Body of pancreas (tissue), 4 donors: ENCODE measurements at regions not wholly inside any gene's neighbourhood (a gene's known extent, or its start where the extent isn't known, plus 50 kb on each side); places are given as distances from the start of the nearest gene placed in this dataset.

Source experiments
- ATAC-seq: fragments of 150-250 bp; one replicate; pipeline ENCODE4 v1.9.1; 2016
- DNase-seq, 4 donors: peaks; one replicate each; pipeline ENCODE4 v3.0.0-alpha.2; 2019
- H3K27ac ChIP-seq, 4 donors: fragments of 200-600 bp; sonication (generic); 1 replicate in 3 of 4; 2 replicates in 1 of 4; pipeline versions ENCODE4 v1.5.1 to v1.6.1; 2016 to 2019; ENCODE audit warnings: mild to moderate bottlenecking in 1 of 4, mixed read lengths in 1 of 4, moderate library complexity in 1 of 4
- H3K27me3 ChIP-seq, 2 donors: fragments of 200-600 bp; sonication (generic); one replicate each; pipeline ENCODE4 v1.6.0; 2016; ENCODE audit warnings: mild to moderate bottlenecking in 1 of 2
- H3K36me3 ChIP-seq, 2 donors: fragments of 200-600 bp; sonication (generic); replicated peaks in 1 of 2; 2 replicates each; pipeline ENCODE4 v1.5.1; 2016; ENCODE audit warnings: low read depth in 2 of 2; ENCODE audit not compliant: insufficient read depth in 1 of 2
- H3K4me1 ChIP-seq: fragments of 200-600 bp; sonication (generic); one replicate; pipeline ENCODE4 v1.6.0; 2016
- H3K4me3 ChIP-seq, 2 donors: fragments of 200-600 bp; sonication (generic); 1 replicate in 1 of 2; 2 replicates in 1 of 2; pipeline ENCODE4 v1.5.1; 2016 to 2019
- H3K9me3 ChIP-seq, 3 donors: fragments of 200-600 bp; sonication (generic); 1 replicate in 2 of 3; 2 replicates in 1 of 3; pipeline ENCODE4 v1.5.1; 2016
- CTCF ChIP-seq, 7 experiments: fragments of 450-650 bp in 4 of 7; fragments of 200-600 bp in 3 of 7; sonication (generic) in 3 of 7; IDR thresholded peaks; one replicate each; pipeline ENCODE4 v1.5.1; 2016 to 2019; ENCODE audit warnings: antibody characterized with exemption in 7 of 7
- POLR2A ChIP-seq, 3 donors: fragments of 450-650 bp; IDR thresholded peaks; one replicate each; pipeline ENCODE4 v1.6.1; 2016; ENCODE audit warnings: antibody characterized with exemption in 3 of 3, mild to moderate bottlenecking in 2 of 3
- WGBS, 2 donors: methylation state at CpG; one replicate each; pipeline ENCODE4 v1.1.5; 2017; 5-methylcytosine and 5-hydroxymethylcytosine counted together
- intact Hi-C: fragments of 100-400 bp; cut with DNase I; formaldehyde crosslinking; loops from one replicate; pipeline ENCODE4 v1.15.1; 2023

GRCh38 chr11:95490625-95491024 lies 259.6 kb upstream of the SESN3 start:
- Histone ChIP-seq H3K27ac (no peak overlapping the region), H3K9me3 (peaks cover 0 to 8% (median 0%) of the 10 kb centered on the region in 3 donors), H3K36me3 (no peaks in the 10 kb centered on the region), H3K4me1 (no peaks in the 10 kb centered on the region), H3K4me3 (no peak overlapping the region), H3K27me3 (no peaks in the 10 kb centered on the region)
- DNase-seq (no peak), ATAC-seq (no peak)
- intact Hi-C loops = no loop called here
- 34 to 42% methylated on average over 1 of the region's 1 CpG for WGBS, 2 donors
- TF ChIP-seq CTCF (IDR thresholded peaks at IDR 0.05) (no peak), POLR2A (IDR thresholded peaks at IDR 0.05) (no peak)

GRCh38 chr11:95487938-95488337 lies 256.9 kb upstream of the SESN3 start:
- no peak overlapping the region for H3K4me3 ChIP-seq
- no peak overlapping the region for H3K27ac ChIP-seq
- 14 to 23% methylated on average over 5 of the region's 5 CpGs for WGBS, 2 donors
- no peak for DNase-seq
- H3K27me3 ChIP-seq = no peaks in the 10 kb centered on the region
- ATAC-seq = no peak
- no peaks in the 10 kb centered on the region for H3K4me1 ChIP-seq
- TF ChIP-seq POLR2A (IDR thresholded peaks at IDR 0.05) = no peak
- TF ChIP-seq CTCF (IDR thresholded peaks at IDR 0.05) = no peak
- intact Hi-C loops = no loop called here
- H3K36me3 ChIP-seq = no peaks in the 10 kb centered on the region
- H3K9me3 ChIP-seq = peaks cover 0 to 8% (median 0%) of the 10 kb centered on the region in 3 donors

DNA sequence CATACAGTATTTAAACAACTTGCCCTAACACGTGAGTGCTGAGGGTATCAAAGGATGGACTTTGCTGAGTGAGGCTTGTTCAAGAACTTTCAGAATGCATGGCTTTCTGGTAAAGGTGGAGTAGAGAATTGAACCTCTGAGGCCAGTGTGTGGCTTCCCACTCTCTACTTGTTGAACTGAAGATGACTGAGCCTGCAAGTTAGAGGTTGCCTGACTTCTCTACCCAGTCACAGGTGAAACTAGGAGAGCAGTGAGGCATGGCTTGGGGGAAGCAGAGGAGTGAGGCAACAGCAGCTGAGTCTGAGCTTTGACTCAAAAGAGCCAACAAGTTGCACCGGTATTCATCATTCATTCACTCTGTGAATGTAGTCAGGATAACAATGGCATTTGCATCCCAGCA lies 256.4 kb upstream of the SESN3 start:
- intact Hi-C loops = no loop called here
- TF ChIP-seq POLR2A (IDR thresholded peaks at IDR 0.05) (no peak), CTCF (IDR thresholded peaks at IDR 0.05) (no peak)
- no peaks in the 10 kb centered on the region for H3K4me1 ChIP-seq
- no peak for ATAC-seq
- 27 to 32% methylated on average over 2 of the region's 2 CpGs for WGBS, 2 donors
- no peaks in the 10 kb centered on the region for H3K36me3 ChIP-seq
- DNase-seq = no peak
- H3K27me3 ChIP-seq = no peaks in the 10 kb centered on the region
- no peak overlapping the region for H3K27ac ChIP-seq
- H3K9me3 ChIP-seq = peaks cover 0 to 8% (median 0%) of the 10 kb centered on the region in 3 donors
- no peak overlapping the region for H3K4me3 ChIP-seq

- ATAC-seq (no peak), DNase-seq (no peak)
- TF ChIP-seq POLR2A (IDR thresholded peaks at IDR 0.05) = no peak
- no peak for TF ChIP-seq CTCF (IDR thresholded peaks at IDR 0.05)
- intact Hi-C loops = no loop called here
- H3K9me3 ChIP-seq = peaks cover 0 to 8% (median 0%) of the 10 kb centered on the region in 3 donors
- 71 to 89% methylated on average over 9 of the region's 9 CpGs for WGBS, 2 donors
- no peaks in the 10 kb centered on the region for H3K27me3 ChIP-seq
- no peak overlapping the region for H3K27ac ChIP-seq
- no peaks in the 10 kb centered on the region for H3K4me1 ChIP-seq
- H3K36me3 ChIP-seq = no peaks in the 10 kb centered on the region
- H3K4me3 ChIP-seq = no peak overlapping the region
Observed at GRCh38 chr11:95486979-95487378, 256.0 kb upstream of the SESN3 start.

- WGBS, 2 donors = 61 to 66% methylated on average over 2 of the region's 2 CpGs
- no peak for TF ChIP-seq CTCF (IDR thresholded peaks at IDR 0.05)
- TF ChIP-seq POLR2A (IDR thresholded peaks at IDR 0.05) = no peak
- Histone ChIP-seq H3K4me1 (no peaks in the 10 kb centered on the region), H3K9me3 (peaks cover 0 to 8% (median 0%) of the 10 kb centered on the region in 3 donors), H3K27ac (no peak overlapping the region), H3K36me3 (no peaks in the 10 kb centered on the region), H3K27me3 (no peaks in the 10 kb centered on the region), H3K4me3 (no peak overlapping the region)
- no peak for ATAC-seq
- DNase-seq = no peak
- intact Hi-C loops = no loop called here
Observed at GRCh38 chr11:95486466-95486865, 255.5 kb upstream of the SESN3 start.
